Limb (tissue), 2 donors: ENCODE measurements at regions not wholly inside any gene's neighbourhood (a gene's known extent, or its start where the extent isn't known, plus 50 kb on each side); places are given as distances from the start of the nearest gene placed in this dataset.
"Not testable (repeated sequence)": the region's sequence is repeated elsewhere in the genome, so short reads cannot be mapped to it uniquely, and the experiment has no call there.

Experiments used
- DNase-seq, 2 donors: peaks; one replicate each; pipeline ENCODE4 v3.0.0-alpha.2; 2016; ENCODE audit errors: extremely low spot score in 2 of 2

DNA sequence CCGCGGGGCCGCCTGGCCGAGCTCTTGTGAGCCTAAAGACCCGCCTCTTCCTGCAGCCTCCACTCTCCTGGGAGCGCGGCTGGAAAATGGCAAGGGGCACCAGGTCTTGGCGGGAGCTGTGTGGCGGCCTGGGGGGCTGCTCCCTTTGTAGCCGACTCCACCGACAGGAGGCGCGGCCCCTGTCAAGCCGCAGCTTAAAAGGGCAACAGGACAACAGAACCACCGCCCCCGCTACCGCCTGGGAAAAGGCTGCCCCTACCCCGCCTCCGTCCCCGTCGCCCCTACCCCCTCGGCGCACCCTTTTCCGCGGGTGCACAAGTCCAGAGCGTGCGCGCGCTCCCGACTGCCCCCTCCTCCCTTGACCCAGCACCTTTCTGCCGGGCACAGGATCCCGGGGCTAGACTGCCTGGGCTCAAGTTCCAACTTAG is 60.3 kb downstream of the GOLGA8K start:
- DNase-seq: peak; percentile 0 to 25

DNA sequence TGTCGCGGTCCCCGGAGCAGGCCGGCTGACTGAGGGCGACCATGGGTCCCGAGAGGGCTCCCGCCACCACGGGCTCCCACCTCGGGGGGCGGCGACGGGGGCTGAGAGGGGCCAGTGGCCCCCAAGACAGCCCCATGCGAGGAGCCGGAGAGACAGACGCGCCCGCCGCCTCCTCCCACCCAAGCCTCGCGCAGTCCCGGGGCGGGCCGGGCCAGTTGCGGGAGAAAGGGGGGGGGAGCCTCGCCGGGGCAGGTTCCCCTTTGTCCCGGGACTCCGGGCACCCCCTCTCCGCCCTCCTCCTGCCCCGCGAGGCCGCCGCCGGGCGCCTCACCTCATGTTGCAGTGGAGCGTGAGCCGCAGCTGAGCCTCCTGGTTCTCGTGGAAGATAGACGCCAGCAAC is 60.8 kb downstream of the GOLGA8K start:
- DNase-seq: peak in 1 of 2 donors; percentile 12

DNA sequence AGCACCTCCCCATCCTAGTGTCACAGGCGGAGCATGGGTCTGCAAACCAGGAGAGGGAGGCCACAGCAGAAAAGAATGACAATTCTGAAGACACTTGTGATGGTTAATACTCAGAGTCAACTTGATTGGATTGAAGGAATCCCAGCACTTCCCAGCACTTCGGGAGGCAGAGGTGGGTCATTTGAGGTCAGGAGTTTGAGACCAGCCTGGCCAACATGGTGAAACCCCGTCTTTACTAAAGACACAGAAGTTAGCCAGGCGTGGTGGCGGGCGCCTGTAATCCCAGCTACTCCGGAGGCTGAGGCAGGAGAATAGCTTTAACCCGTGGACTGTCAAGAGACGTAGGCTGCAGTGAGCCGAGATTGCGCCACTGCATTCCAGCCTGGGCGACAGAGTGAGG is 61.6 kb downstream of the GOLGA8K start:
- not testable (repeated sequence) for DNase-seq

DNA sequence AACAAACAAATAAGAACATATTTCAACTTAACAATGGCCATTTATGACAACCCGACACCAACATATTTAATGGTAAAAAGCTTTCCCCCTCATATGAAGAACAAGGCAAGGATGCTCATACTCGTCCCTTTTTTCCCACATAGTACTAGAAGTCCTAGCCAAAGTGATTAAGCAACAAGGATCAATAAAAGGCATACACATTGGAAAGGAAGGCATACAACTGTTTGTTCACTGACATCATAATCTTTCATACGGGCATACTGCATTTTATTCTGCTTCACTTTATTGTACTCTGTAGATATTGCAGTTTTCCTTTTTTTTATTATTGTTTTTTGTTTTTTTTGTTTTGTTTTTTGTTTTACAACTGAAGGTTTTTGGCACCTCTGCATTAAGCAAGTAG is 66.3 kb downstream of the GOLGA8K start:
- DNase-seq: not testable (repeated sequence)

DNA sequence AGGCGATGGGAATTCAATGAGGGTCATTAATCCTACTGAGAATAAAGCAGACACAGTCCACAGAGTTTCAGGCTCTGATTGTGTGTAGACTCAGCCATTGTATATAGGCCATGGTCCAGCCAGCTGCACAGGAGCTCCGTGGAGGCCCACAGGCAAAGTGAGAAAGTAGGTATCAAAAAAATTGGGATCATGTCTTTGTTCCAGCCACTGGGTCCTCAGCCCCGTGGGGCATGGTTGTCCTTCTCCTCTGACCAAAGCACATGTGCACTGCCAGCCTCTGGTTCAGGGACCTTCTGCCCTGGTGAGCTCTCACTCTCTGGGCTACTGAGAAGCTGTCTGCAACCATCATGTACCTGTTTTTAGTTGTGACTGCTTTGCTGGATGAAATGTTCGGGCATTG is 79.7 kb downstream of the GOLGA8K start:
- not testable (repeated sequence) for DNase-seq

DNA sequence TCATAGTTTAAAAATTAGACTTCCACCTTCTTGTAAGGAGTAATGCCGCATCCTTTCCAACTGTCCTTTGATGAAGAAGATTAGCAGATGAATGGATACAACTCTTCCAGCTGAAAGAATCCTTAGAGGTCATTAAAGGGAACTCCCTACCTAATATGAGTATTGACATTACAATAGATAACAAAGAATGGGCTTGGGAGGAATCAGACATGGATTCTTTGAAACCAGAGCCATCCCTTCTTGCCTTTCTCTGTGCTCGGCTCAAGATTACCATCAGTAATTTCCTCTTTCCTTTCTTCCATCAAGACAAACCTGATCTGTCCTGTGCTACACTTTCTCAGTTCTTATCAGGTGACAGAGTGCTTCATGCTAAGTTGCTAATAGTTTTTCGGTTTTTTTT is 83.8 kb downstream of the GOLGA8K start:
- DNase-seq: not testable (repeated sequence)

DNA sequence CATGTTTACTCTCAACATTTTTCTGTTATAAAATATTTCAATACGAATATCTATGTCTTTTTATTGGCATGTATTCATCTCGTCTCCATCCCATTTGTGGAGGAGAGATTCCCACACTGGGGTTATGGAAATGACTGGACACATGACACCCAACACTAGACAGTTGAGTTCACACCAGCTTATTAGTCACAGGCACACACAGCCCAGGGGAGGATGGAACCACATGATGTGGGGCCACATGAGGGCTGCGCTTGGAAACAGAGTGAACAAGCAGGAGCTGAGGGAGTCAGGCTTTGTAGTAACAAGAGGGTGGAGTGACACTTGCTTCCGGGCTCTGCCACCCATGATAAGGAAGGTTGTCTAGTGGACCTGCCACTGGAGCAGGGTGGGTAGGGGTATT is 86.6 kb downstream of the GOLGA8K start:
- not testable (repeated sequence) for DNase-seq

DNA sequence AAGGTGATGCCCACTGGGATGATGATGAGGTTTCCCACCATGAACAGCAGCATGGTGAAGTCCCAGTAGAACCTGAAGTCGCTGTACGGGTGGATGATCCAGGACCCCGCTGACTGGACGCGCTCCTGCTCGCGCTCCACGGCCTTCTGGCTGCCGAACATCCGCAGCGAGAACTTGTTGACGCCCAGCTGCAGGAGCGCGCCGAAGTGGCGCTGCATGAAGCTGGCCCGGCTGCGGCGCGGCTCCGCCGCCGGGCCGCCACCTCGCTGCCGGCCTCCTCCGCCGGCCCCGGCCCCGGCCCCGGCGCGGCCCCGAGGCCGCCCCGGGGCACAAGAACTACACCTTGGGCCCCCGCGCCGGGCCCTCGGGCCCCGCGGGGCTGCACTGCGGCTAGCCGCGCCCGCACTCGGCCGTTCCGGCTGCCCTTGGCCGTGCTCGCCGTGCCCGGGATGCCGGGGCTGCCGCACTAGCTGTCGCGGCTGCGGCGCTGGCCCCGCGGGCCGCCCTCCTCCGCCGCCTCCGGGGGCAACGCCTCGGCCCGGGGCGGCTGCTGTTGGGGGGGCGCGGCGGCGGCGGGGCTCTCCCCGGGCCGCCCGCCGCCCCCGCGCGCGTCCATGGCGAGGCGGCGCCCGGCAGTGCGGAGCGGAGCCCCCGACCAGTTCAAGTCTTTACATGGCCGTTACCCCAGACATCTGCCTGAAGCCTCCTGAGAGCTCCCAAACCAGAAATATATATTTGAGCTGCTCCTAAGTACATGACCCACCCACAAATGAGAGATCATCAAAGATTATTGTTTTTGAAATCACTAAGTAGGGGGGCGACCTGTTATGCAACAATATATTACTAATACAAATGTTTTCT is 87.8 kb downstream of the GOLGA8K start:
- DNase-seq: not testable (repeated sequence)

DNA sequence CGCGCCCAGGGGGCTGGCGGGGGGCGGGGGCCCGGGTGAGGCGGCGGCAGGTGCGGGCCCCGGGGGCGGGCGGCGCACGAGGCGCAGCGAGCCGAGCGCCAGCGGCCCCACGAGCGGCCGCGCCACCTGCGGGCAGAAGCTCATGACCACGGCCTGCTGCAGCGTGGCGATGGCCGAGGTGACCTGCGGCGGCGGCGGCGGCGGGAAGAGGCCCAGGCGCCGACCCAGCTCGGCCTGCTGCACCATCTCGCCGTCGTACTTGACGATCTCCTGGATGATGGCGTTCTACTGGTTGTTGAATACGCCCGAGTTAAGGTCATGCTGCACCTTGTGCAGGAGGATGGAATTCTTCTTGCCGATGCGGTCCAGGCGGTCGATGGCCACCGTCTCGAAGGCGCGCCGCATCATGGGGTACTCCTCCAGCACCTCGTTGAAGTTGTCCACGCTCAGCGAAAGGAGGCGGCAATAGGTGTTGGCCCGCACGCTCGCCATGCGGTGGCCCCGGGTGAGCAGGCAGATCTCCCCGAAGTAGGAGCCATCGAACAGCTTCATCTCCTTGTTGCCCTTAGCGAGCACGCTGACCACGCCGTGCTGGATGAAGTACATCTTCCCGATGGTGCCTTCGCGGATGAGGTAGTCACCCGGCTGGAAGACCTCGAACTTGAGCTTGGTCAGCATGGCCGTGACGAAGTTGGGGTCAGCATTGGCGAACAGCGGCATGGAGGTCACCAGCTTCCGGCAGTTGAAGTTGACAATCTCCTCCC is 89.5 kb downstream of the GOLGA8K start:
- peak in 1 of 2 donors; percentile 21 for DNase-seq

DNA sequence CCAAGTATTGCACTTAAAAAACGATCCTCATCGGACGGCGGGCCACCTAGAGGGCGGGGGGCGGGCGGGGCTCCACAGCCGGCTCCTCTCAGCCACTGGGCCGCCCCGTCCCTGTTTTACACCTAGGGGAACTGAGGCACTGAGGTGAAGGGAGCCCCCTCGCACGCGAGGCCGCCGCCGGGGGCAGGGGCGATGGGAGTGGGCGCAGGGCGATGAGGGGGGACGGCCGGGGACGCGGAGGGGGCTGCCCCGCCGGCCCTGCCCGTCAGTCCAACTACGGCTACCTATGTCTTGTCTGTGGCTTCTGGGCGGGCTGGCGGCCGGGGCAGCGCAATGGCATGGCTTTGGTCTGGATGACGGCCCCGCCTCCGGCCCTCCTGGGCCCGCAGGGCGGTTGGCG is 90.4 kb downstream of the GOLGA8K start:
- DNase-seq: peak in 1 of 2 donors; percentile 26

DNA sequence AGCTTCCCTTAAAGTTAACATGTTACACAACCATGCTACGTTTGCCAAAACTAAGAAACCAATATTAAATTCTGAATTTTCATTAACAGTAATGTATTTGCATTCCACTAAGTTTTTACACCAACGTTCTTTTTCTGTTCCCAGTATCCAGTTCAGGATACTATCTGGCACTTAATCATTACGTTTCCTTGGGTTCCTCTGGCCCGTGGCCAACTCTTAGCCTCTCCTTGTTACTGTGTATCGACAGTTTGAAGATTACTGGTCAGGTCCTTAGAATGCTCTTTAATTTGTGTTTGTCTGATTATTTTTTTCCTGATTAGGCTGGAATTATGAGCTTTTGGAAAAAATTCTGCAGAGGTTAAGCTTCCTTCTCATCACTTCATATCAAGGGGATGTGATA is 95.5 kb downstream of the GOLGA8K start:
- DNase-seq: not testable (repeated sequence)

DNA sequence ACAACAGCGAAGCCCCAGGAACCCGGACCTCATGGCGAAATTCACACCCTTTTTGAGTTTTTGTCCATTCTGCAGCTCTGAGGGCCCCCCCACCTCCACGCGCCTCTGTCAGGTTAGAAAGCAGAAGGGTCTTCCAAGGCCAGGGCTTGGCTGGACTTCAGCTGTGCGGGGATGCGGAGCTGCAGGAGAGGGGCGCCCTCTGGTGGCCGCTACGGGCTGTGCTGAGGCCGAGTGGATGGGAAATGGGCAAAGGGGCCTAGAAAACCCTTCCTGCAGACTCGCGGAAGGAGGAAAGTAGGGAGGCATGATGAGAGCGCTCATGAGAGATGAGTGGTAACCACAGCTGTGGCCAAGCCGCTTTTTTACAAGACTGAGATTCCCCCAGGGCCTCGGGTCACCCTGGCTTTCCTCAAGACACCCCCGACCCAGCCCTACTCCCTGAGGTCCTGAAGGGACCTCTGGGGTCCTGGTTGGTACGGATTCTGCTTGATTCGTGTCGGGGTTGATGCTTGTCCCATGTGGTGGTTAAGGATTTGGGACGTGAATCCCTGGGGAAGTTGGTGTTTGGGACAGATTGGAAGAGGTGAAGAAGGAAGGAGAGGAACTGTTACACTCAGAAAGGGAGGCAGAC is 126.8 kb downstream of the GOLGA8K start:
- DNase-seq: peak in 1 of 2 donors; percentile 4

DNA sequence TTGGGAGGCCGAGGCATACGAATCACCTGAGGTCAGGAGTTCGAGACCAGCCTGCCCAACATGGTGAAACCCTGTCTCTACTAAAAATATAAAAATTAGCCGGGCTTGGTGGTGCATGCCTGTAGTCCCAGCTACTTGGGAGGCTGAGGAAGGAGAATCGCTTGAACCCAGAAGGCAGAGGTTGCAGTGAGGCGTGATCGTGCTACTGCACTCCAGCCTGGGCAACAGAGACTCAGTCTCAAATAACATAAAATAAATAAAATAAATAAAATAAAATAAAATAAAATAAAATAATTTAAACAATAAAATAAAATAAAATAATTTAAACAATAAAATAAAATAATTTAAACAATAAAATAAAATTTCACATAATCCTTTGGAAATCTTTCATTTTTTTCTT is 149.1 kb downstream of the GOLGA8K start:
- DNase-seq: not testable (repeated sequence)

DNA sequence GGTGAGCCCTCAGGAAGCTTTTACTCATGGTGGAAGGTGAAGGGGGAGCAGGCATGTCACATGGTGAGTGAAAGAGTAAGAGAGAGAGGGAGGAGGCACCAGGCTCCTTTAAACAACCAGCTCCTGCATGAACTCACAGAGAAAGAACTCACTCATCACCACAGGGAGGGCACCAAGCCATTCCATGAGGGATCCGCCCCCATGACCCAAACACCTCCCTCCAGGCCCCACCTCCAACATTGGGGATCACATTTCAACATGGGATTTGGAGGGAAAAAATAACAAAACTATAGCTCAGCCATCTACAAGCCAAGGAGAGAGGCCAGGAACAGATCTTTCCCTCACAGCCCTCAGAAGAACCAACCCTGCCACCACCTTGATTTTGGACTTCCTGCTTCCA is 153.9 kb downstream of the GOLGA8K start:
- not testable (repeated sequence) for DNase-seq

DNA sequence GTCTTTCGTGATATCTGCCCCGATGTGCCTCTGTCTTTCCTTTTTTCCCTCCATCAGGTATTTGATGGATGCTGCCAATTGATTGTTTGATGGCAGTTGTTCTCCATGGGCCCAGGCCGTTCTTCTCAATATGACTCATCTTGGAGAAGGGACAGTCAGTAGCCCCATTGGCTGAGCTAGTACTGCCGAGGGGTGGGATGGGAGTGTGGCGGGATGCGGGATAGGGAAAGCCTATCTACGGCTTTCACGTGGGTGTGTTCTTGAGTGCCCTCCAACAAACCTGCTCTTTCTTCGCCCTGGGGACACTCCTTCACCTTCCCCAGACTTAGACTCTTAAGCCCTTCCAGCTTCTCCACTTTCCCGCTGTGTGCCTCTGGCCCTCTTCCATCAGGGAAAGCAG is 159.4 kb downstream of the GOLGA8K start:
- DNase-seq: not testable (repeated sequence)

DNA sequence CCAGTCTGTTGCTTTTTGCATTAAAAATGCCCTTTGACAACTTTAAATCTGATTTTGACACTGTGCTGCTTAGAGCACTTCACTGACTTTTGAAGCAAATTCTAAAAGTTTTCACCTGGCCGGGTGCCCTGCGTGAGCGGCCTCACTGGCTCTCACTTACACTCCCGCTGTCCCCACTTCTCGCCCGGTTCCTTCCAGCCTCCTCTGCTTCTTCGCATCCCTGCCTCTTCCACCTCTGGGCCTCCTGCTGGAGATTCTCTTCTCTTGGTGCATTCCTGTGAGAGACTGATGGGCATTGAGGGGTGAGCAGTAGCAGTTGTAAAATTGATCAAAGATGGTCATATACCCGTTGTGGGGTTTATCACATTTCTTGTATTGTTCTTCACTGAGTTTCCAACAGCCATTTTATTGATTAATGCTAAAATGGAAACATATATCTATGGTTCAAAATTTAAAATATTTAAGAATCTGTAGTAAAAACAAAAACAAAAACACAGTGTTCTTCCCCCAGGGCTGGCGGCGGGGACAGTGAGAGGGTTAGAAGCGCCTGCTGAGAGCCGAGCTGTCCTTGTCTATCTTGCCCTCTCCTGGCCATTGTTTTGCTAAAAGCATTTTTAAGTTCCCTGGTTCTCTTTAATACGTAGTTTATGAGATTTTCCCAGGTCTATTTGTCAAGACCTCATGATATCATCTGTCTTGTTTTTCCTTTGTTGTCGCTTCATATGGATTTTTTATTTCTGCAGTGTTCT is 160.1 kb downstream of the GOLGA8K start:
- not testable (repeated sequence) for DNase-seq

DNA sequence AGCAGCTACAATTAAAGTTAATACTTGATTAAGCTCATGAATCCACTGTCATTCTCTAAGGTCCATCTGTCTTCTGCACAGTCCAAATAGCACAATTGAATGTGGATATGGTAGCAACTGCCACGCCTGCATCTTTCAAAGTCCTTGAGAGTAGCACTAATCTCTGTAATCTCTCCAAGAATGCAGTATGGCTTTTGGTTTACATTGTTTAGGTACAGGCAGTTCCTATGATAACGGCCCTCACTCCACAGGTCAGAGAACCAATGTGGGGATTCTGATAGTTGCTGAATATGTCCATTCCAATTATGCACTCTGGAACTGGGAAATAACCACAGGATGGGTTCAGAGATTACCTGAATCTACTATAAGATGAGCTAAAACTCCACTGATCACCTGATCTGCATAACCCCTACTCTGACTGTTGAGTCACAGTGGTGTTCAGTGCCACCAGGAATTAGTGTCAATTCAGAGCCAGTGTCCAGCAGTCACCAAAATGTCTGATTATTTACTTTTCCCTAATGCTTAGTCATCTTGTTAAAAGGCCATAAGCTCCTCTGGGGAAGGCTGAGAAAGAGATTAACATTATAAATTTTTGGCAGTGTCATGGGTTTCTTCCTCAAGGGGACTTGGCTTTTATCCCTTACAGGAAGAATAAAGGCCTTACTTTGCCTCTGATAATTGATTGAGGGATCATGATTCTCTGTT is 175.5 kb downstream of the GOLGA8K start:
- not testable (repeated sequence) for DNase-seq

DNA sequence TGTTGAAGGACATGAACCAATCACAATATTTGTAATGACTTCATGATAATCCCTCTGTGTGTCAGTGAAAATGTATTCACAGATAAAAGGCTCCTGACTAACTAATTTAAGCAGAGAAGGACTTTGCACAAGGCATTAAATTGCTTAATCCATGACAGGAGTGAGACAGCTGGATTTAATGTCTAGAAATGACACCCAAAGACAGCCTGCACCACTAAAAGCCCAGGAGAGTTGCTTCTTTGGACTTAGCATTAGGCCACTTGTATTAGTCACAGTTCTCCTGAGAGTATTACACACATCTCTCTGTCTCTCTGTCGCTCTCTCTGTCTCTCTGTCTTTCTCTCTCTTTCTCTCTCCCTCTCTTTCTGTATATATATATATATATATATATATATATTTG is 180.4 kb downstream of the GOLGA8K start:
- no peak for DNase-seq
